Transverse colon (tissue), 4 donors: ENCODE measurements at regions not wholly inside any gene's neighbourhood (a gene's known extent, or its start where the extent isn't known, plus 50 kb on each side); places are given as distances from the start of the nearest gene placed in this dataset.

ENCODE experiments used
- CTCF ChIP-seq, 5 experiments: fragments of 200-600 bp in 3 of 5; fragments of 450-650 bp in 2 of 5; sonication (generic) in 3 of 5; IDR thresholded peaks; 1 replicate in 2 of 5; 2 replicates in 3 of 5; pipeline ENCODE4 v1.5.1; 2016 to 2017; ENCODE audit warnings: antibody characterized with exemption in 5 of 5, inconsistent platforms in 3 of 5, mild to moderate bottlenecking in 2 of 5, moderate library complexity in 1 of 5
- EP300 ChIP-seq: sonication (generic); formaldehyde crosslinking; IDR thresholded peaks from one replicate; pipeline ENCODE4 v1.6.1; 2017; ENCODE audit warnings: antibody characterized with exemption, low read depth
- POLR2A ChIP-seq: fragments of 450-650 bp; IDR thresholded peaks from one replicate; pipeline ENCODE4 v1.6.1; 2016; ENCODE audit warnings: antibody characterized with exemption, mild to moderate bottlenecking, moderate library complexity
- POLR2AphosphoS5 ChIP-seq, 3 donors: sonication (generic); formaldehyde crosslinking; IDR thresholded peaks; one replicate each; pipeline ENCODE4 v1.6.1; 2016; ENCODE audit warnings: antibody characterized with exemption in 3 of 3

GRCh38 chr2:207405150-207405549, 124.6 kb upstream of the CREB1 start:
- no peak for TF ChIP-seq CTCF (IDR thresholded peaks at IDR 0.05)
- no peak for TF ChIP-seq POLR2A
- no peak for TF ChIP-seq EP300
- TF ChIP-seq POLR2AphosphoS5 (IDR thresholded peaks at IDR 0.05): no peak
